Bronchial epithelial cell (primary cell): ENCODE measurements at regions not wholly inside any gene's neighbourhood (a gene's known extent, or its start where the extent isn't known, plus 50 kb on each side); places are given as distances from the start of the nearest gene placed in this dataset.

ENCODE experiments used
- DNase-seq: peaks from one replicate; pipeline ENCODE4 v3.0.0-alpha.2; 2010; ENCODE audit warnings: low read depth
- FAIRE-seq: peaks from 2 replicates; lab custom pipeline; 2011; peaks lifted over from hg19 to GRCh38; lab: Jason Lieb, UNC
- H3K27me3 ChIP-seq: 2 replicates; pipeline ENCODE4 v1.5.1; 2011; ENCODE audit warnings: low read length; ENCODE audit not compliant: control insufficient read depth, insufficient read depth
- H3K36me3 ChIP-seq: 2 replicates; pipeline ENCODE4 v1.5.1; 2011; ENCODE audit warnings: low read length; ENCODE audit not compliant: control insufficient read depth, insufficient read depth
- H3K4me3 ChIP-seq: 2 replicates; pipeline ENCODE4 v1.5.1; 2011; ENCODE audit warnings: mild to moderate bottlenecking, low read depth, low read length, control low read depth
- CTCF ChIP-seq: IDR thresholded peaks from 2 replicates; pipeline ENCODE4 v1.5.1; 2011; ENCODE audit warnings: mild to moderate bottlenecking, moderate library complexity, low read length, control low read depth, inconsistent platforms; ENCODE audit not compliant: insufficient read depth, severe bottlenecking

- no peaks in the 10 kb centered on the region for H3K36me3 ChIP-seq
- peak; percentile 18 for DNase-seq
- H3K27me3 ChIP-seq: peaks cover 2% of the 10 kb centered on the region
- TF ChIP-seq CTCF: no peak
- no peak for FAIRE-seq
- H3K4me3 ChIP-seq: no peak overlapping the region
These were observed 189.6 kb downstream of the PLPP3 start for GRCh38 chr1:56389813-56390212.

GRCh38 chr1:56387071-56387740 lies 192.2 kb downstream of the PLPP3 start:
- Histone ChIP-seq H3K4me3 (no peak overlapping the region), H3K27me3 (no peaks in the 10 kb centered on the region), H3K36me3 (no peaks in the 10 kb centered on the region)
- FAIRE-seq (no peak), DNase-seq (peak; percentile 20)
- no peak for TF ChIP-seq CTCF

- no peak for FAIRE-seq
- no peaks in the 10 kb centered on the region for H3K27me3 ChIP-seq
- no peak overlapping the region for H3K4me3 ChIP-seq
- no peak for TF ChIP-seq CTCF
- no peak for DNase-seq
- H3K36me3 ChIP-seq: no peaks in the 10 kb centered on the region
These were observed 194.0 kb downstream of the PLPP3 start for GRCh38 chr1:56385314-56385713.

- TF ChIP-seq CTCF: no peak
- Histone ChIP-seq H3K4me3 (no peak overlapping the region), H3K27me3 (no peaks in the 10 kb centered on the region), H3K36me3 (no peaks in the 10 kb centered on the region)
- FAIRE-seq (no peak), DNase-seq (no peak)
These were observed 196.4 kb downstream of the PLPP3 start for GRCh38 chr1:56382929-56383328.

GRCh38 chr1:56380531-56380930 lies 198.8 kb downstream of the PLPP3 start:
- FAIRE-seq (no peak), DNase-seq (no peak)
- no peak for TF ChIP-seq CTCF
- Histone ChIP-seq H3K36me3 (no peaks in the 10 kb centered on the region), H3K27me3 (no peaks in the 10 kb centered on the region), H3K4me3 (no peak overlapping the region)

GRCh38 chr1:56378341-56379070 lies 200.9 kb downstream of the PLPP3 start:
- no peak for TF ChIP-seq CTCF

More at GRCh38 chr1:56378341-56379070, 200.9 kb downstream of the PLPP3 start:
- Histone ChIP-seq H3K36me3 (no peaks in the 10 kb centered on the region), H3K4me3 (no peak overlapping the region), H3K27me3 (no peaks in the 10 kb centered on the region)
- DNase-seq (peak; percentile 30), FAIRE-seq (no peak)
